CD4-positive, CD25-positive, alpha-beta regulatory T cell (primary cell): ENCODE measurements at regions not wholly inside any gene's neighbourhood (a gene's known extent, or its start where the extent isn't known, plus 50 kb on each side); places are given as distances from the start of the nearest gene placed in this dataset.
A peak's percentile ranks its signal among the peaks of the same experiment; 100 is the strongest.

Source experiments
- ATAC-seq, 2 donors: fragments of 150-1000 bp; cut with Tn5 transposase; one replicate each; pipeline ENCODE4 v1.10.0; 2021; ENCODE audit warnings: low read depth in 2 of 2, moderate number of reproducible peaks in 2 of 2, moderate library complexity in 1 of 2
- DNase-seq, 3 donors: peaks; one replicate each; pipeline versions ENCODE4 v3.0.0 to v3.0.0-alpha.2; 2012 to 2022; ENCODE audit warnings: mixed read lengths in 1 of 3
- H3K27ac ChIP-seq: one replicate; pipeline ENCODE4 v1.7.0; 2013; ENCODE audit warnings: mild to moderate bottlenecking, low read length; ENCODE audit not compliant: insufficient read depth, poor library complexity, severe bottlenecking
- H3K27me3 ChIP-seq: one replicate; pipeline ENCODE4 v1.7.0; 2013; ENCODE audit warnings: low read length; ENCODE audit not compliant: control insufficient read depth, insufficient read depth
- H3K36me3 ChIP-seq: one replicate; pipeline ENCODE4 v1.7.0; 2013; ENCODE audit warnings: mild to moderate bottlenecking, low read length, moderate library complexity; ENCODE audit not compliant: control insufficient read depth, insufficient read depth
- H3K4me1 ChIP-seq: 2 replicates; pipeline ENCODE4 v1.7.0; 2013; ENCODE audit warnings: mild to moderate bottlenecking, low read length; ENCODE audit not compliant: insufficient read depth, control insufficient read depth, poor library complexity, severe bottlenecking
- H3K4me3 ChIP-seq: one replicate; pipeline ENCODE4 v1.7.0; 2013; ENCODE audit warnings: low read depth, mild to moderate bottlenecking, low read length, moderate library complexity
- H3K9me3 ChIP-seq, 2 experiments: 1 replicate in 1 of 2; 2 replicates in 1 of 2; pipeline ENCODE4 v1.7.0; 2013; ENCODE audit warnings: low read length in 2 of 2, mild to moderate bottlenecking in 1 of 2, moderate library complexity in 1 of 2; ENCODE audit not compliant: control insufficient read depth in 2 of 2
- H3K27ac Mint-ChIP-seq, 3 donors: one replicate each; pipeline ENCODE4 v1.8.0; 2020 to 2022; ENCODE audit warnings: mild to moderate bottlenecking in 3 of 3, mixed read lengths in 3 of 3, moderate library complexity in 2 of 3
- H3K27me3 Mint-ChIP-seq: one replicate; pipeline ENCODE4 v1.8.0; 2022; ENCODE audit warnings: mild to moderate bottlenecking, mixed read lengths
- H3K36me3 Mint-ChIP-seq: one replicate; pipeline ENCODE4 v1.8.0; 2020; ENCODE audit warnings: mixed read lengths
- H3K4me1 Mint-ChIP-seq, 4 donors: one replicate each; pipeline ENCODE4 v1.8.0; 2020 to 2022; ENCODE audit warnings: mixed read lengths in 4 of 4, mild to moderate bottlenecking in 1 of 4
- H3K4me3 Mint-ChIP-seq, 4 donors: one replicate each; pipeline ENCODE4 v1.8.0; 2020 to 2022; ENCODE audit warnings: mild to moderate bottlenecking in 4 of 4, mixed read lengths in 4 of 4, moderate library complexity in 3 of 4
- H3K9me3 Mint-ChIP-seq, 7 donors: one replicate each; pipeline ENCODE4 v1.8.0; 2020 to 2022; ENCODE audit warnings: mixed read lengths in 7 of 7, mild to moderate bottlenecking in 3 of 7, moderate library complexity in 2 of 7

DNA sequence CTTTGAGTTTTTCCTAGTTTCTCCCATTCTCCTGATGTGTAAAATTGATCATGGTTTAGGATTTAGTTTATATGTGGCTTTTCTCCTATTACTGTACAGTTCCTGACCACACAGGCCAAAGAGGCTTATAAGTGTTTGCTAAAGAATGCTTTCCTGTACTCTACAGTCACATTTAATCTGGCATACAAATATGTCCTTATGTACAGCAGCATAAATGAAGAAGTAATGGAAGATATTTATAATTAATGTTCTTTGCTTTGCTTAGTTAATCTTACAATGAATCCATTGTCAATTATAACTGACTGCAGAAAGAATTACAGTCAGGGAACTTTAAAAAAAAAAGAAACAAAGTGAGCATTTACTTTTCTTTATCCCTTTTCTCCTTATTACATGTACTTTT, 293.9 kb downstream of the KCNC2 start:
- no peaks in the 10 kb centered on the region for H3K4me1 ChIP-seq
- H3K9me3 Mint-ChIP-seq: peaks cover 0 to 3% (median 0%) of the 10 kb centered on the region in 7 donors
- H3K27me3 Mint-ChIP-seq: no peaks in the 10 kb centered on the region
- no peak overlapping the region for H3K27ac ChIP-seq
- no peaks in the 10 kb centered on the region for H3K9me3 ChIP-seq
- no peaks in the 10 kb centered on the region for H3K36me3 Mint-ChIP-seq
- DNase-seq (no peak), ATAC-seq (no peak)
- H3K27ac Mint-ChIP-seq: no peak overlapping the region
- no peaks in the 10 kb centered on the region for H3K4me1 Mint-ChIP-seq
- no peaks in the 10 kb centered on the region for H3K36me3 ChIP-seq
- H3K27me3 ChIP-seq: no peaks in the 10 kb centered on the region
- no peak overlapping the region for H3K4me3 ChIP-seq
- no peak overlapping the region for H3K4me3 Mint-ChIP-seq

DNA sequence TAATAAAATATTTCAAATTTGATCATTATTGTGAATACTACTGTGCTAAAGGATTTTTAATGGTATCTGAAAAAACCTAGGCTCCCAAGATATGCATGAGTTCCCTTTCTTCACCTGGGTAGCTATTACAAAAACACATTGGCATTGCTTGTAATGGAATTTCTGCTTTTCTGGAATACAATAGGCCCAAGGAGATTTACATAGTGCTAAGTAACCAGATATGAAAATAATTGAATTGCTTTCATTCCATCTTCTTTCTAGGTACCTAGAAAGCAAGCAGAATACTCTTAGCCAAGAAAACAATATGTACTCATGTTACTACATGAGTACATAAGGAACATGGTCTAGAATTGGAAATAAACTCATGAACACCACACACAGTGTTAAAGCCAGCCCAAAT, 291.9 kb downstream of the KCNC2 start:
- no peaks in the 10 kb centered on the region for H3K27me3 Mint-ChIP-seq

GRCh38 chr12:74918291-74918690, 291.3 kb downstream of the KCNC2 start:
- DNase-seq: no peak
- Histone ChIP-seq H3K4me3 (no peak overlapping the region), H3K36me3 (no peaks in the 10 kb centered on the region), H3K4me1 (no peaks in the 10 kb centered on the region), H3K27ac (no peak overlapping the region), H3K27me3 (no peaks in the 10 kb centered on the region), H3K9me3 (no peaks in the 10 kb centered on the region)
- Mint-ChIP-seq H3K9me3 (peaks cover 0 to 6% (median 4%) of the 10 kb centered on the region in 7 donors), H3K4me1 (no peaks in the 10 kb centered on the region), H3K27ac (no peak overlapping the region), H3K4me3 (no peak overlapping the region), H3K36me3 (no peaks in the 10 kb centered on the region), H3K27me3 (no peaks in the 10 kb centered on the region)
- no peak for ATAC-seq

More for the DNA sequence above, 291.9 kb downstream of the KCNC2 start:
- Histone ChIP-seq H3K27ac (no peak overlapping the region), H3K27me3 (no peaks in the 10 kb centered on the region), H3K4me3 (no peak overlapping the region), H3K36me3 (no peaks in the 10 kb centered on the region), H3K4me1 (no peaks in the 10 kb centered on the region), H3K9me3 (no peaks in the 10 kb centered on the region)
- no peaks in the 10 kb centered on the region for H3K36me3 Mint-ChIP-seq
- ATAC-seq (no peak), DNase-seq (no peak)
- no peak overlapping the region for H3K4me3 Mint-ChIP-seq
- no peaks in the 10 kb centered on the region for H3K4me1 Mint-ChIP-seq
- peaks cover 0 to 5% (median 3%) of the 10 kb centered on the region in 7 donors for H3K9me3 Mint-ChIP-seq
- no peak overlapping the region for H3K27ac Mint-ChIP-seq

GRCh38 chr12:74922117-74922516, 287.5 kb downstream of the KCNC2 start:
- H3K27me3 ChIP-seq: no peaks in the 10 kb centered on the region
- Mint-ChIP-seq H3K27me3 (no peaks in the 10 kb centered on the region), H3K4me3 (no peak overlapping the region), H3K36me3 (no peaks in the 10 kb centered on the region), H3K27ac (no peak overlapping the region), H3K4me1 (no peaks in the 10 kb centered on the region), H3K9me3 (peaks cover 2 to 21% (median 6%) of the 10 kb centered on the region in 7 donors)
- H3K4me3 ChIP-seq: no peak overlapping the region
- no peak for DNase-seq
- H3K27ac ChIP-seq: no peak overlapping the region
- no peaks in the 10 kb centered on the region for H3K36me3 ChIP-seq
- H3K9me3 ChIP-seq: no peaks in the 10 kb centered on the region
- ATAC-seq: no peak
- H3K4me1 ChIP-seq: no peaks in the 10 kb centered on the region

DNA sequence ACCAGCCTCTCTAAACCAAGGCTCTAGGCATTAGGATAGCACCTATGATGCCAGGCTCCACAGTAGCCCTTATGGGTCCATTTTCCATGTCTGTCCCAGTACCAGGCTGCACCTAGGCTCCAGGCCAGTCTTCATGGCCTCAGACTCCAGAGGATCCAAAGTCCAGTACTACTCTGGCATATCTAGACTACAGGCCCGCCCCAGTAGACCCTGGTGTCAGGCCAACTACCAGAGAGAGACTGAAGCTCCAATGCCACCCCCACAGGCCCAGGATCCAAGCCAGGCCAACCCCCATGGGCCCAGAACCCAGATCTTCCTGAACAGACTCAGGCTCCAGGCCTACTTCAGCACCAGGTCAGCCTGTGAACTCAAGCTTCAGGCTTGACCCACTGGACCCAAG, 287.0 kb downstream of the KCNC2 start:
- no peak overlapping the region for H3K27ac Mint-ChIP-seq
- Histone ChIP-seq H3K4me3 (no peak overlapping the region), H3K27me3 (no peaks in the 10 kb centered on the region), H3K36me3 (no peaks in the 10 kb centered on the region), H3K4me1 (no peaks in the 10 kb centered on the region), H3K27ac (no peak overlapping the region), H3K9me3 (no peaks in the 10 kb centered on the region)
- no peaks in the 10 kb centered on the region for H3K36me3 Mint-ChIP-seq
- no peak overlapping the region for H3K4me3 Mint-ChIP-seq
- DNase-seq (no peak), ATAC-seq (no peak)
- H3K27me3 Mint-ChIP-seq: no peaks in the 10 kb centered on the region
- H3K9me3 Mint-ChIP-seq: peaks cover 2 to 26% (median 8%) of the 10 kb centered on the region in 7 donors
- H3K4me1 Mint-ChIP-seq: no peaks in the 10 kb centered on the region

GRCh38 chr12:74941670-74942069, 268.0 kb downstream of the KCNC2 start:
- H3K27me3 Mint-ChIP-seq: no peaks in the 10 kb centered on the region
- Histone ChIP-seq H3K9me3 (no peaks in the 10 kb centered on the region), H3K4me1 (no peaks in the 10 kb centered on the region), H3K27me3 (no peaks in the 10 kb centered on the region), H3K36me3 (no peaks in the 10 kb centered on the region), H3K4me3 (no peak overlapping the region), H3K27ac (no peak overlapping the region)
- no peaks in the 10 kb centered on the region for H3K36me3 Mint-ChIP-seq
- H3K27ac Mint-ChIP-seq: no peak overlapping the region
- ATAC-seq (no peak), DNase-seq (no peak)
- no peak overlapping the region for H3K4me3 Mint-ChIP-seq
- H3K9me3 Mint-ChIP-seq: peaks cover 0 to 4% (median 0%) of the 10 kb centered on the region in 7 donors
- H3K4me1 Mint-ChIP-seq: no peaks in the 10 kb centered on the region

DNA sequence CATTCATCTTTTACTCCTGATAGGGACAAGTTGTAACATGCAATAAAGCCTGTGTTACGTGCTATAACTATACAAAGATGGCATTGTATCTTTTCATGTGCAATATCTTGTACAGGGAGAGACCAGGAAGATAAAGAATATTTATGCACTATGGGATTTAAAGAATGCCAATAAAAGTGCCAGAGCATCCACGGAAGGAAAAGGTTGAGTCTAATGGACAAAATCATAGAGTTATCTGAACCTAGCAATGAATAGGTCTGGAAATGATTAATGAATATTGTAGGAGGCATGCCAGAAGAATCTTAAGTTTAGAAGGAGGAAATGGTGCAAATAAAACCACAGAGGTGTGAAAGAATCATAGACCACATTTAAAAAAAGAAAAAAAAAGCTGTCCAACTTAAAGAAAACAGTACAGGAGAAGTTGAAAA, 263.9 kb downstream of the KCNC2 start:
- H3K27ac ChIP-seq: no peak overlapping the region
- no peak overlapping the region for H3K4me3 ChIP-seq
- ATAC-seq (no peak), DNase-seq (no peak)
- Mint-ChIP-seq H3K4me1 (no peaks in the 10 kb centered on the region), H3K27me3 (no peaks in the 10 kb centered on the region), H3K4me3 (peak overlapping the region in 1 of 4 donors; percentile 4), H3K36me3 (no peaks in the 10 kb centered on the region), H3K27ac (no peak overlapping the region), H3K9me3 (peaks cover 0 to 4% (median 0%) of the 10 kb centered on the region in 7 donors)
- H3K9me3 ChIP-seq: no peaks in the 10 kb centered on the region
- no peaks in the 10 kb centered on the region for H3K36me3 ChIP-seq
- no peaks in the 10 kb centered on the region for H3K27me3 ChIP-seq
- no peaks in the 10 kb centered on the region for H3K4me1 ChIP-seq

DNA sequence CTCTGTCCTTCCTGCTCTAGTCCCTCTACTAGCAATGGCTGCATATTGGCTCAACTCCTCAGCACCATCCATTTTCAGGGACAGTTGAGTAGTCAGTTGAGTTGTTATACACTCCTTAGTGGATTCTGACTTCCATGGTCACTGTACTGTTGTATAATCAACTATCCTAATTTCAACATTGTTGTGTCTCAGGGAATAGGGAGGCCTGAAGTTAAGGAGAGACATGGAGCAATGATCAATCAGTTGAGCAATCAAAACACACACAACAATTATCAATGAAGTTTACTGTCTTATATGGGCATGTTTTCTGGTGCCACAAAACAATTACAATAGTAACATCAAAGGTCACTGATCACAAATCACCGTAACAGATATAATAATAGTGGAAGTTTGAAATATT, 255.9 kb downstream of the KCNC2 start:
- Mint-ChIP-seq H3K36me3 (no peaks in the 10 kb centered on the region), H3K27ac (no peak overlapping the region), H3K9me3 (peaks cover 0 to 13% (median 3%) of the 10 kb centered on the region in 7 donors), H3K4me1 (no peaks in the 10 kb centered on the region), H3K27me3 (no peaks in the 10 kb centered on the region), H3K4me3 (no peak overlapping the region)
- ATAC-seq (no peak), DNase-seq (no peak)
- Histone ChIP-seq H3K27me3 (no peaks in the 10 kb centered on the region), H3K27ac (no peak overlapping the region), H3K4me3 (no peak overlapping the region), H3K36me3 (no peaks in the 10 kb centered on the region), H3K9me3 (no peaks in the 10 kb centered on the region), H3K4me1 (no peaks in the 10 kb centered on the region)
